ENCODE measurements at regions not wholly inside any gene's neighbourhood (a gene's known extent, or its start where the extent isn't known, plus 50 kb on each side); places are given as distances from the start of the nearest gene placed in this dataset.

DNA sequence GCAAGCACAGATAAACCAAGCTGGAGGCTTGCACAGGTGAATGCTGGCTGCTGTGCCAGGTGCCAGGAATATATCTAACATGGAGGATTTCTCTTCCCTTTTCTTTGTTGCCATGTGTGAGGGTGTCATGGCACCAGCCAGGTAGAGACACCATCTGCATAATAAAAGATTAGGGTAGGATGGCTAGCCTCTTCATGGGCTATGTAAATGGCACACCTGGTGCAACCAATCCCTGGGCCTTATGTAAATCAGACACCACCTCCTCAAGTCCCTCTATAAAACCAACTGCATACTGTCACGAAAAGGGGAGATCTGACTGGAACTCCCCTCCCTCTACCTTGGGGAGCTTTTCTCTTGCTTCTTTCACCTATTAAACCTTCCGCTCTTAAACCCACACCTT, 322.5 kb upstream of the POM121L12 start:
- no peak for DNase-seq (ENCODE audit: extremely low read depth in 1 of 2, low read depth in 1 of 2)

DNA sequence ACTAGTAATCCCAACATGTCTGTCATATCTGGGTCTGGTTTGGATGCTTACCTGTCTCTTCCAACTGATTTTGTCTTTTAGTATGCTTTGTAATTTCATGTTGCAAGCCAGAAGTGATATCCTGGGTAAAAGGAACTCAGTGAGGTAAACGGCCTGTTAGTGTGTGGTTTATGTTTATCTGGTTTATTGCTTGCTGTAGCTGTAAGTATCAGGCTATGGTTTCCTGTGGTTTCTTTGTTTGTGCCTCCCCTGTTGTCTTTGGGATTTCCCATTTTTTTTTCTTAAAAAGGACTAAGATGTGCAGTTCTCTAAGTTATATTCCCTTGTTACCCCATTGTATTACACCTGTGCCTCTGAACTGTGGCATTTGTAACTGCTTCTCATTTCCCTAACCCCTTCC, 323.5 kb upstream of the POM121L12 start:
- no peak for DNase-seq (ENCODE audit: extremely low read depth in 1 of 2, low read depth in 1 of 2)

DNA sequence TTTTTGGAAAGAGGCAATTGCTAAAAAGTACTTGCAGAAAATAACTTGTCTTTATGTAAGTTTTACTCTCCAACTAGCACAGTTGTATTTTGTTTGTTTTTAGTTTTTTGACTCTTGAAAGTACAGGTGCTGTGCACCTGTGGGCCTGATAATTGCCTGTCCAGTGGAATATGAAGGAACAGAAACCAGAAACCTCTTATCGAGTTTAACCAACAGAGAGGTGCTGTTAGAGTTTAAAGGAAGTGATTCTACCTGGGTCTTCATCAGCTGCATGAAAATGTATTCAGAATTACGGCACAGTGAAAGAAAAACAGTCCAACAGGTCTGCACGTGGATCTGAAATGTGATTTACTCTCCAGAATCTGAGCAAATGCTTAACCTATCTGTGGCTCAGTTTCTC, 326.6 kb upstream of the POM121L12 start:
- no peak for DNase-seq (ENCODE audit: extremely low read depth in 1 of 2, low read depth in 1 of 2)

DNA sequence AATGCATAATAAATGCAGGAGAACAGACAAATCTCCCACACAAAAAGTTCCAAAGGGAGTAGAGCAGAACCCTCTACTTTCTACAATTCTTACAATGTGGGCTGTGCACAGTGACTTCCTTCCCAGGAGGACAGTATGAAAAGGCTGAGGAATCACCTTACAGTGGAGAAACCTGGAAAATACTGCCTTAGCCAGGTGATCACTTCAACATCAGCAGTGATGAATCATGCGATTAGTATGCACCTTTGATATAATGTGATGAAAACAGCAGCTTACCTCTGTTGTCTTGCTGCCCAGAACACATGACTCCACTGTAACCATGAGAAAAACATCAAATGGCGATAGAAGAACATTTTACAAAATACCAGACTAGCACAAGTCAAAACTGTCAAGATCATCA, 329.7 kb upstream of the POM121L12 start:
- no peak for DNase-seq (ENCODE audit: extremely low read depth in 1 of 2, low read depth in 1 of 2)

DNA sequence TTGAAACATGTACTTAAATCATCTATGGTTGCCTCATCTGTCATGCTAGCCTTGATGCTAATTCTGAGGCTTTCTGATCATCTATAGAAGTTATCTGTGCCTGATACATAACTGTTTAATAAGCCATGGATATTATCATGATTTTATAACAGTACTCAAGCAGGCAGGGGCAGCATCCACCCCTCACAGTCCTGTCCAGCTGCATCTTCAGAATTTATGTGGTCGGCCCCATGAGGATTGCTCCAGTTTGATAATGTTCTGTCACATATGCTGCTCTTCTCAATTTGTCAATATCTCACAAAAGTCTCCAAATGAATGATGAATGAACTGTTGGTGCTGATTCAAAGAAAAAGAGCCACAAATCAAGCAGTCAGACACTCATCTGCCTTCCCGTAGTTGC, 335.1 kb upstream of the POM121L12 start:
- no peak for DNase-seq (ENCODE audit: extremely low read depth in 1 of 2, low read depth in 1 of 2)

DNA sequence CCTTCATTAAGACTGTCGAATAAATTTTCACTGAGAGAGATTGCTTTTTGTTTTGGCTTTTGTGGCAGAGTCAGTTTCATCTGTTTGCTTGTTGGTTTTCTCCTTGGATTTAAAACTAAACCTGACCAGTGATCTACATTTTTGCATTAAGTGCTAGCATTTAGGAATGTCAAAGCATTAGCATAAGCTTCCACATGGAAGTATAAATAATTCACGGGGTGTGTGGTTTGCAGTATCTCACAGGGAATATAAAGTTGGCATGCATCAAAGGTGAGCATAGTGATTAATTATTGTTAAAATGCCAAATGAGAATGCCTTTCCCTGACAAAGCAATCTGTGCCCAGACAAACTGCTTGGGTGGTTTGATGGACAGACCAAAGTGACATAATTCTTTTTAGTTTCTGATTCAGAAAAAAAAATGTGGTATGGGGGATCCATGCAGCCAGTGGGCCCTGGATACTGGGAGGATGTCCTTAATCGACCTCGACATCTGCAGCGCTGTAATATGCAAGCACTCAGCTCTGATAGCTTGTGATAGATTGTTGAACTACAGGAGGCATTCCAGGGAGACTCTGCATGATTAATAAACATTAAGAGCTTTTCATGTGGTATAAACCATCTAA, 339.3 kb upstream of the POM121L12 start:
- no peak for DNase-seq (ENCODE audit: extremely low read depth in 1 of 2, low read depth in 1 of 2)

DNA sequence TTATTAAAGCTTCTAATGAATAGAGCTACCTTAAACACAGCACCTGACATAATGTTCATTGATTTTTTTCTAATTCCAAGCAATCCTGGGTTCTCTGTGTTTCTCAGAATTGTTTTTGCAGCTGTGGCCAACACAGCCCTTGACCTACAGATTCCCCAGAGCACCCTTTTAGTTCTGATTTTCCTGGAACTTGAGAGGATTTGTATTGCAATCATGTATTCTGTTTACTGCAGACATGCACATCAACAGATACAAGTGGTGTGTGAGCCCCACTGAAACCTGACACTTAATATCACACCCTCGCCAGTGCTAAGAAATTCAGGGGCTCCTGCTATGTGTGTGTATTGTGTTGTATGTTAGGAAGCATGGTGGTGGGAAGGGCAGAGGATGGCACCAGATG, 344.2 kb upstream of the POM121L12 start:
- DNase-seq (ENCODE audit: extremely low read depth in 1 of 2, low read depth in 1 of 2), result no peak

DNA sequence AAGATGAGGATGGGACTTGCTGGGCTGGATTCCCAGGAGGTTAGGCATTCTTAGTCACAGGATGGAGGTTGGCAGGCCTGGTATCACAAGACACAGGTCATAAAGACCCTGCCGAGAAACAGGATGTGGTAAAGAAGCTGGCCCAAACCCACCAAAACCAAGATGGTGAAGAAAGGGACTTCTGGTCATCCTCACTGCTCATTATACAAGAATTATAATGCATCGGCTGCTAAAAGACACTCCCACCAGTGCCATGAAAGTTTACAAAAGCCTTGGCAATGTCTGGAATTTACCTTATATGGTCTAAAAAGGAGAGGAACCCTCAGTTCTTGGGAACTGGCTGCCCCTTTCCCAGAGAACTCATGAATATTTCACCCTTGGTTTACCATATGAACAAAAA, 345.5 kb upstream of the POM121L12 start:
- no peak for DNase-seq (ENCODE audit: extremely low read depth in 1 of 2, low read depth in 1 of 2)

DNA sequence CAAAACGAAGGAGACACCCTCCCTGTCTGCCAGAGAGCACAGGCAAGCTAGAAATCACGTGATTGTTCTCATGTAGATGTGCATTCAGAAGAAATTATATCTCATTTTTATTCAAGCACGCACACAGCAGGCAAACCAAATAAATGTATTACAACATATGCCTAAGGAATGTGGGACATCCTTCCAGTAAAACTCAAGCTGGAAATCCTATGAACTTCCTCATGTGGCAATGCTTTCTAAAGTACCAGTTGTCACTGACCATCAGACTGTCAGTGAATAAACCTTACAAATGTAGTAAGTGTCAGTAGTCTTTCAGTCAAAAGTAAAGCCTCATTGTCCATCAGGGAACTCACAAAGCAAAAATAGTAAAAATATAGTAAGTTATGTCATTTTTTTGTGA, 350.1 kb upstream of the POM121L12 start:
- DNase-seq (ENCODE audit: extremely low read depth in 1 of 2, low read depth in 1 of 2), result no peak

DNA sequence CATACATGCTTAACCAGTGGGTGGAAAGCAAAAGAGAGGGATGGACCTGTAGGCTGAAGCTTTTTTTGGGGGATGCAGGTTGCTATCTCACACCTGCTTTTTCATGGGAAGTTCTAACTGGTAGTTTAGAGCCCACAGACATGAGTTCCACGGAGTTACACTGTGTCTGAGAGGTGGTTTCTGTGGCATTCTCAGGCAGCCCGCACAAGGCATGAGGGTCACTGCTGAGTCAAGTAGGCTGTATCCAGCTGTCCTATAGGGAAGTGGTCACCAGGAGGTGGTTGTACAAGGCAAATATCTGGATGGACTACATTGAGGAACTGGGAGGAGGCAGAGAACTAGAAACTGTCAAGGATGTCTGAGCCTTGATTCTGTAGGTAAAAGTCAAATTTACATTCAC, 351.0 kb upstream of the POM121L12 start:
- DNase-seq (ENCODE audit: extremely low read depth in 1 of 2, low read depth in 1 of 2), result no peak

DNA sequence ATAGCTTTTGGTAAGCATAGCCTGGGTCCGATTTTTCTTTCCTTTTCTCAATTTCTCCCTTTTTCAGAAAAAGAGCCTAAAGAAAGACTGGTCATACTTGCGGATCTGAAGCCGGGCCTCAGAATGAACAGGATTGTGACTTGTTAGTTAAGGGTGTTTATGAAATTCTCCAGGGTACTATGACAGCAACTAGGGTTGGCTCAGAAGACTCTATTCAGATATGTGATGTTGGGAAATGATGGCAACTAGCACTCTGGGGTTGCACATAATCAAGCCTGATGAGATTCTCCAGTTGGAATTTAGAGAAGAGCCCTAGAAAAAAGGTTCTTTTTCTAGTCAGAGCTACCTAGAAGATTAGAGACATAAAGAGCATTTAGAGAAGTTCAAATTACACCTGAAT, 352.4 kb upstream of the POM121L12 start:
- no peak for DNase-seq (ENCODE audit: extremely low read depth in 1 of 2, low read depth in 1 of 2)

DNA sequence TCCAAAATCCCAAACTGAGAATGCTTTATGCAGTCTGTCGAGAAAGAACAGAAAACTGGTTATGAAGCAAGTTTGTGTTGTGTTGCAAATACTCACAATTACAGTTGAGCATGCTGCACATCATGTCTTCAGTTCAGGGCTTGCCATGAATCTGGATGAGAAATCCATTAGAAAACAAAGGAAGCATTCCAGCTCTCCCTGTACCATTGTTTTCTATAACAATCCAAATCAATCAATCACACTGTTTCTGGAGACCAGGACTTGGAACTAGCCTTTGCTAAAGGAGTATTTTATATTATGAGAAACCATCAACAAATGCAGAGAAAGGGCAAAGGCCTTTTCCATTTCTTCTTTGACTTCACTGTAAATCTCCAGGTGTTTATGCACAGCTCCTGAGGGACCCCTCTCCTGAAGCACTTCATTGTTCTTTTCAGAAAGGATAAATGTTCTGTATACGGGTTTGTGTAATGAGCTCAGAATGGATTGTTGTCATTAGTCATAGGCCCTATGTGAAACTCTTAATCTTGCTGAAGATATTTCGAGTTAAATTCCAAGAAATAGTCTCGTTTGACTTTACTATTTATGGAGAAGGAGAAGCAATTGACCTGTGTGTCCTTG, 364.7 kb upstream of the POM121L12 start:
- DNase-seq (ENCODE audit: extremely low read depth in 1 of 2, low read depth in 1 of 2), result no peak

DNA sequence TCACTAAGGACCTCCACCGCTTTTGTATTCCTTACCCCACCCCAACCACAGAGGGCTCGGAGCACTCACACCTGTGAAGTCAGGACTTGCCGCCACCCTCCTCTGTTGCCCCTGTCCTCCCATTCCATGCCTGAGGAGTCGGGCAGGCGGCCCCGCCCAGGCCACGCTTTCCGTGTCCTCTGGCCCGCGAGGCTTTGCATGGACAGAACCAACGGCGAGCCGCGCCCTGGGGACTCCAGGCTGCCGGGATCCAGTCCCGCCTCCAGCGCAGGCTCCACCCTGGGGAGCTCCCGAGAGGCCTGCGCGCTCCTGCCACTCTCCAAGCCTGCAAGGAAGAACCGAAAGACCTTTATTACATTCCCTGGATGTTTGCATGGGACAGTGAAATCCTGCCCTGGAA, 366.4 kb upstream of the POM121L12 start:
- DNase-seq (ENCODE audit: extremely low read depth in 1 of 2, low read depth in 1 of 2), result no peak

DNA sequence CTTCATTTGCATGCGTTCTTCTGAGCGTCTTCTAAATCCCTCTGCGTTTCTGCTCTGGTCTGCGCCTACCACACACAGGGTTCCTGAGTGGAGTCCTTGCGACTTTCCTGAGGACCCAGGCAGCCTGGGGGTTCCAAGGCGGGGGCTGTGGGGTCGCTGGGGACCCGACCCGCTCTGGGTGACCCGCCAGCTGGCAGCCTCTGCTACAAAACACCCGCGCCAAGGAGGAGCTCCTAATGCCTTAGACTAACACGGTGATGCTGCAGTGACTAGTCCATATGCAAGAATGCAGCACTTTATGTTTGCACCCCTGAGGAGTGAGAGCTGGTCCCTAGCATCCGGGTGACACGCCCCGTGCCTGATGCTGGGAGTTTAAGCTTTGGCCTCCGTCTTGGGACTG, 367.0 kb upstream of the POM121L12 start:
- DNase-seq (ENCODE audit: extremely low read depth in 1 of 2, low read depth in 1 of 2), result no peak

DNA sequence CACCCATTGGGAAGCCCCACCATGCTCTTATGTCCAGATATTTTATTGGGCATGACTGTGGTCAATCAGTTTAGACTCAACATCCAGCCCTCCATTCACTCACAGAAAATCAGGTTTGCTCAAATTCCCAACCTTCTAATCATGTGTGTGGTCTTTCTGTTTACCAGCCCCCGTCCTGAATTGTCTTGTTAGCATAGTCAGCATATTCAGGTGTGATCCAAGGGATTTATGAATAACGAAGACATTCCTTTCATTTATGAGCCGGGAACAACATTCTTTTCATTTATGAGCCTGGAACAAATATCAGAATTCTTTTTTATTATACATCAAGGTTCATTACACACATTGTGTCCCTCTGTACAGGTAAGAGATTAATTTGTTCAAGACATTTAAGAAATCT, 376.3 kb upstream of the POM121L12 start:
- DNase-seq (ENCODE audit: extremely low read depth in 1 of 2, low read depth in 1 of 2), result no peak

DNA sequence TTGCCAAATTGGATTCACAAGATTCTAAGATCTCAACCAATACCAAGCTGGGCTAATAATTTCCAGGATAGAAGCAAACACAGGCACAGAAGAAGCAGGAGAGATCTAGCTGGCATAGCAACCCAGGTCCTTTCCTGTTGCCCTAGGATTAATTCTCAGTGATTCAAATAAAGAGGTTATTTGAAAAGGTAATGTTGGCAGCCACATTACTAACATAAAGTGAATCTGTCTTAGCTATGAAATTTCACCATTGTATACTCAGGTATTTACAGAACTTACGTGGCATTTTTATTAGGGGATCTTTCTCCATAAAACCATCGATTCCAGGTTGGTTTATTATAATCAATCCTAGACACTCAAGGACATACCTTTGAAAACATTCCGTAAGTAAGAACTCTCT, 379.3 kb upstream of the POM121L12 start:
- no peak for DNase-seq (ENCODE audit: extremely low read depth in 1 of 2, low read depth in 1 of 2)

DNA sequence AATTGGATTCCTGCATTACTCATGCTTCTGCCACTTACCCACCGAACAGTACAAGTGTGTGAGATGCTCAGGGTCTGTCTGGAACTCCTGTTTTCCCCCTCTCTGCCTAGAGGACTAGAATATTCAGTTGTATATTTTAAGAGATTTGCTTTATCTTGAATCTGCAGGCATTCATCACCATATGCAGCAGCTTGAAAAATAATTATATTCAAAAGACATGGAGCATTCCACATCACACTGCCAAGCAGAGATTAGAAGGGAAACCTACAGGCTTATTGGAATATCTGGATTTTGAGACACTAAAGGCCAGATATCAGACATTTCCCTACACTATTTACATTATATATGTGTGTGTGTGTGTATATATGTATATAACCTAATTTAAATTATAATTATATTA, 382.8 kb upstream of the POM121L12 start:
- no peak for DNase-seq (ENCODE audit: extremely low read depth in 1 of 2, low read depth in 1 of 2)

DNA sequence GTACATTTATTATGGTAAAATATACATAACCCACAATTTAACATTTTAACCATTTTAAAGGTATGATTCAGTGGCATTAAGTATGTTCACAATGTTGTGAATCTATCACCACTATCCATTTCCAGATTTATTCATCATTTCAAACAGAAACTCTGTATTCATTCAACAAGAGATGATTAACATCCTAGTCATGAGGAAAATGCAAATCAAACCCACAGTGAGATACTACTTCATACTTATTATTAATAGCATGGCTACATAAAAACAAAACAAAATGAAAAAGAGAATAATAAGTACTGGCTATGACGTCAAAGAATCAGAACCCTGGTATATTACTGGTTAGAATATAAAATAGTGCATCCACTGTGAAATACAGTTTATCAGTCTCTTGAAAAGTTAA, 386.6 kb upstream of the POM121L12 start:
- no peak for DNase-seq (ENCODE audit: extremely low read depth in 1 of 2, low read depth in 1 of 2)

DNA sequence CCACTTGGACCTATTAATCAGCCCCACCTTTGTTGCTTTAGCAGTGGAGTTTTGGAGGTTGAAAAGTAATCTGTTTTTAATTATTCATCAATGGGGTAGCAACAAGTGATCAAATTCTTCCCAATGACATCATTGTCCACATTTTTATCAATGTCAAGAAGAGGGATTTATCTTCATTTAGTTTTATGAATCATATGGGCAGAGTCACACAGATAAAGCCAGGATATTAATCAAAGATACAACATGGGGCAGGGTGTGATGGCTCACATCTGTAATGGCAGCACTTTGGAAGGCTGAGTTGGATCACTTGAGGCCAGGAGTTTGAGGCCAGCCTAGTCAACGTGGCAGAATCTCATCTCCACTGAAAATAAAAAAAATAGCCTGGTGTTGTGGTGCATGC, 388.4 kb upstream of the POM121L12 start:
- DNase-seq (ENCODE audit: extremely low read depth in 1 of 2, low read depth in 1 of 2), result no peak

DNA sequence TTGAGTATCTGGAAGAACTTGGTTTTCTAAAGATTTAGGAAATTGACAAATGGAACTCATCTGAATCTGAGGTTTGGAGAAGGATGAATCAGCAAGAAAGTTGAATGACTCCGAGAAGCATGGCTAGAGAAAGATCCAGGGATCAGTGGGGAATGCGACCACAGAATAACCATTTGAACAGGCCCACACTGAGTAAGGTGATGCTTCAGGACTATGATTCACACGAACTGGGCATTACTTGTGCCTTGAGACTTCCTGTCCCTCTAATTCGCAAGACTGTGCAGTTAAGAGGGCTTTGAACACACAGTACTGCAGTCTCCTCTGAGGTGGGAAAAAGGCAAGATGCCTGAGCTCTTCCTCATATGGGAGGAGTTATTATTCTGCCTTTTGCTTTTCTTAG, 395.5 kb upstream of the POM121L12 start:
- no peak for DNase-seq (ENCODE audit: extremely low read depth in 1 of 2, low read depth in 1 of 2)

DNA sequence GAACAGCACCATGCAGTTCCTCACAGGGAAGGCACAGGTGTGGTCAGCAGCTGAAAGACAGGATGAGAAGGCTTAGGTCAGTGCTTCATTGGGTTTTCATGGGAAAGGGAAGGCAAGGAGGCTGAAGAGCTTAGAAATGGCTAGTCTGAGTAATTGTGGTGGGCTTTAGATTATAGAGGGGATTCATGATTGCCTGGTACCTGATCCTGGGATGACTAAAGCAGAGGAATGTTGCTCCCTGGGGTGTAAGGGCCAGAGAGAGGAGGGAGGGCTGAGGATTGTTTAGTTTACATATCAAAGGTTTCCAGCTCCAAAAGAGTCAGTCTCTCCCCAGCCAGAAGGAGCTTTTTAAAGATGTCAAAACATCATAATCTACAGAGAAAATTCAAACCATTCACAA, 396.3 kb upstream of the POM121L12 start:
- no peak for DNase-seq (ENCODE audit: extremely low read depth in 1 of 2, low read depth in 1 of 2)

DNA sequence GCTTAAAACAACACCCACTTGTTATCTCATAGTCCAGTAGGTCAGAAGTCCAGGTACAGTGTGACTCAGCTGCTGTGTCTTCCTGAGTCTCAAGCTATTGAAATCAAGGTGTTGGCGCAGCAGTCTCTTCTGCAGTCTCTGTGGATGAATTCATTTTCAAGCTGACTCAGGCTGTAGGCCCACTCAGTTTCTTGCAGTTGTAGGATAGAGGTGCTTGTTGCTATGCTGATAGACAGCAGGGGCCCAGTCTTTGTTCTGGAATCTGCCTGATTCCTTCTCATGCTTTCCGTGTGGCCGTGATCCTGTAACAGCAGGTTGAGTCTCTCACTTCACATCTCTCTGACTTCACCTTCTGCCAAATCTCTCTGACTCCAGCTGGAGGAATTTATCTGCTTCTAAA, 400.4 kb upstream of the POM121L12 start:
- no peak for DNase-seq (ENCODE audit: extremely low read depth in 1 of 2, low read depth in 1 of 2)

DNA sequence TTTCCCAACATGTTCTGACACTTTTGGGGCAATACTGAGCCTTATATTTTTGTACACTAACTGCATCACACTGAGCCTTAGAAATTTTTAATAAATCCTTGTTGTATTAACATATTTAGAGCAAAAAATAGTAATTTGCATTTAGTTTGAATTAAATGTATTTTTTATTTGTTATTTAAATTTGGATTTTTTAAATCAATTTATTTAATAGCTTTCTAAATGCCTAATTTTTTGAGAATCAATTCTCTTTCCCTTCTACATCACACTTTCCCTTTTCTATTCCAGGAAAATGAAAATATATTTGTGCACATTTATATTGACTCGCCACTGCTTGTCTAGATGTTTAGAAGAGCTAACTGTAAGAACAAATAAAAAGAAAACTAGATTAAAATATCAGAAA, 414.6 kb upstream of the POM121L12 start:
- DNase-seq (ENCODE audit: extremely low read depth in 1 of 2, low read depth in 1 of 2), result no peak
